K562 (cell line): ENCODE measurements at regions not wholly inside any gene's neighbourhood (a gene's known extent, or its start where the extent isn't known, plus 50 kb on each side); places are given as distances from the start of the nearest gene placed in this dataset.

Experiments
- DPF2 ChIP-seq: fragments of 450-650 bp; IDR thresholded peaks from 2 replicates; pipeline ENCODE4 v1.6.1; 2016
- GABPA ChIP-seq: fragments of 200-800 bp; sonication (Bioruptor generic); conservative IDR thresholded peaks from 2 replicates; pipeline ENCODE4 v1.6.1; 2016; ENCODE audit warnings: low read depth, missing genetic modification characterization, missing compliant biosample characterization
- HCFC1 ChIP-seq: IDR thresholded peaks from 2 replicates; pipeline ENCODE4 v1.6.1; 2012; ENCODE audit warnings: low read depth, low read length, improper control_type of control experiment
- L3MBTL2 ChIP-seq: fragments of 450-650 bp; IDR thresholded peaks from 2 replicates; pipeline ENCODE4 v1.6.1; 2016; ENCODE audit warnings: mild to moderate bottlenecking, moderate library complexity
- MYBL2 ChIP-seq, 2 experiments: fragments of 450-650 bp in 1 of 2; sonication (generic) in 1 of 2; formaldehyde crosslinking in 1 of 2; IDR thresholded peaks; 2 replicates each; pipeline versions ENCODE4 v1.6.1 to v1.8.1; 2017 to 2022; ENCODE audit warnings: borderline replicate concordance in 1 of 2, inconsistent platforms in 1 of 2, low read depth in 1 of 2, mild to moderate bottlenecking in 1 of 2, missing genetic modification reagents in 1 of 2, moderate library complexity in 1 of 2
- POLR2A ChIP-seq: fragments of 450-650 bp; conservative IDR thresholded peaks from 2 replicates; pipeline ENCODE4 v1.6.1; 2016
- PRMT5 ChIP-seq: sonication (generic); formaldehyde crosslinking; IDR thresholded peaks from 2 replicates; pipeline ENCODE4 v1.5.0; 2020; ENCODE audit warnings: missing genetic modification reagents
- RAD21 ChIP-seq, 2 experiments: fragments of 250-450 bp in 1 of 2; fragments of 450-650 bp in 1 of 2; sonication (Bioruptor Pico) in 1 of 2; formaldehyde crosslinking in 1 of 2; IDR thresholded peaks in 1 of 2; conservative IDR thresholded peaks in 1 of 2; 2 replicates each; pipeline versions ENCODE4 v1.4.0 to v1.8.0; 2020 to 2022; ENCODE audit warnings: mild to moderate bottlenecking in 2 of 2, moderate library complexity in 1 of 2
- TF ChIP-seq, protein P1 (sequence below), 3 experiments: IDR thresholded peaks in 2 of 3; conservative IDR thresholded peaks in 1 of 3; 2 replicates each; pipeline ENCODE4 v1.5.1; 2011 to 2012; ENCODE audit warnings: low read length in 3 of 3, mild to moderate bottlenecking in 3 of 3, control low read depth in 2 of 3, improper control_type of control experiment in 1 of 3, inconsistent platforms in 1 of 3, low read depth in 1 of 3, mixed read lengths in 1 of 3, moderate library complexity in 1 of 3; ENCODE audit not compliant: insufficient read depth in 2 of 3

DNA sequence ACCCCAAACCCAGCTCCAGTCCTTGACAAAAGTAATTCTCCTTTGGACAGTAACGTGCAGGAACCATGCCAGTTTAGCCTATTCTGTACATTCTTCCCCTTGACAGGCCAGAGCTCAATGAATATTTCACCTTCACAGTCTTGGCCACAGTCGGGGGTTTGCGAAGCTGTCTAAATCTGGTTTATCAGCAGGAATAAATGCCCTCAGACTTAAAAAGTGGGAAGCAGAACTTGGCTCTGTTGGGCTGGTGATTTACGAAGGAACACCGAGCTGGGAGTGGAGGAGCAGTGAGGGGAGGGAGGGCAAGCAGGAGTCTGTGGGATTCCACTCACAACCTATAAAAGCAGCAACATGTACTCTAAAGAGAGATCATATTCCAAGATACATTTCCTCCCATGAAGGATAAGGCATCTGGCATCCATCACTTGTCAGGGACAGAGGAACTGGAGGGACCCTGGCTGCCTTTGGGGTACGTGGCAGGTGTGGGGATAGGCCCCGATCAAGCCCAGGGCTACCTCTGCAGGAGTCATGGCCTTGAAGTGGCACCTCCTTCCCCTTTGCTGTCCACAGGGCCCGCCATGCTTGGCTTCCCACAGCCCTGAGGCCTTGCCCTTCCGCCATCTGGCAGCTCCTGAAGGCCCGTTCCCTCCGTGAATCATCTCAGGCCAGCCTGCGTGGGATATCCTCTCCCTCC is 154.3 kb downstream of the ADAMTS15 start:
- TF ChIP-seq GABPA (tag) (no peak), RAD21 (CRISPR knock-in tag; conservative IDR thresholded peaks at IDR 0.05 in 1 of 2, IDR thresholded peaks at IDR 0.05 in 1 of 2) (no peak), MYBL2 (IDR thresholded peaks at IDR 0.05; ENCODE audit: low read depth) (no peak), MYBL2 (CRISPR knock-in tag; IDR thresholded peaks at IDR 0.05; ENCODE audit: borderline replicate concordance) (no peak), HCFC1 (no peak), POLR2A (no peak), L3MBTL2 (no peak), PRMT5 (CRISPR knock-in tag) (no peak), DPF2 (no peak)
- TF ChIP-seq, protein P1, sequence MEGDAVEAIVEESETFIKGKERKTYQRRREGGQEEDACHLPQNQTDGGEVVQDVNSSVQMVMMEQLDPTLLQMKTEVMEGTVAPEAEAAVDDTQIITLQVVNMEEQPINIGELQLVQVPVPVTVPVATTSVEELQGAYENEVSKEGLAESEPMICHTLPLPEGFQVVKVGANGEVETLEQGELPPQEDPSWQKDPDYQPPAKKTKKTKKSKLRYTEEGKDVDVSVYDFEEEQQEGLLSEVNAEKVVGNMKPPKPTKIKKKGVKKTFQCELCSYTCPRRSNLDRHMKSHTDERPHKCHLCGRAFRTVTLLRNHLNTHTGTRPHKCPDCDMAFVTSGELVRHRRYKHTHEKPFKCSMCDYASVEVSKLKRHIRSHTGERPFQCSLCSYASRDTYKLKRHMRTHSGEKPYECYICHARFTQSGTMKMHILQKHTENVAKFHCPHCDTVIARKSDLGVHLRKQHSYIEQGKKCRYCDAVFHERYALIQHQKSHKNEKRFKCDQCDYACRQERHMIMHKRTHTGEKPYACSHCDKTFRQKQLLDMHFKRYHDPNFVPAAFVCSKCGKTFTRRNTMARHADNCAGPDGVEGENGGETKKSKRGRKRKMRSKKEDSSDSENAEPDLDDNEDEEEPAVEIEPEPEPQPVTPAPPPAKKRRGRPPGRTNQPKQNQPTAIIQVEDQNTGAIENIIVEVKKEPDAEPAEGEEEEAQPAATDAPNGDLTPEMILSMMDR (IDR thresholded peaks at IDR 0.05 in 2 of 3, conservative IDR thresholded peaks at IDR 0.05 in 1 of 3; ENCODE audit: insufficient read depth in 2 of 3, low read depth in 1 of 3, low read length in 3 of 3) = no peak
